Progenitor cell of endocrine pancreas (in vitro differentiated cells): ENCODE measurements at regions not wholly inside any gene's neighbourhood (a gene's known extent, or its start where the extent isn't known, plus 50 kb on each side); places are given as distances from the start of the nearest gene placed in this dataset.

Experiments
- DNase-seq: peaks from one replicate; pipeline ENCODE4 v3.0.0; 2021; ENCODE audit warnings: low spot score; ENCODE audit not compliant: unreplicated experiment
- H3K27ac Mint-ChIP-seq: 2 replicates; pipeline ENCODE4 v1.8.0; 2021; ENCODE audit warnings: mild to moderate bottlenecking, moderate library complexity, mixed read lengths
- H3K27me3 Mint-ChIP-seq: 2 replicates; pipeline ENCODE4 v1.8.0; 2021; ENCODE audit warnings: mixed read lengths
- H3K36me3 Mint-ChIP-seq: 2 replicates; pipeline ENCODE4 v1.8.0; 2022; ENCODE audit warnings: mixed read lengths; ENCODE audit not compliant: insufficient read depth
- H3K4me1 Mint-ChIP-seq: 2 replicates; pipeline ENCODE4 v1.8.0; 2021; ENCODE audit warnings: low read depth, mixed read lengths
- H3K4me3 Mint-ChIP-seq: 2 replicates; pipeline ENCODE4 v1.8.0; 2021; ENCODE audit warnings: low read depth, mild to moderate bottlenecking, moderate library complexity, mixed read lengths
- H3K9me3 Mint-ChIP-seq: 2 replicates; pipeline ENCODE4 v1.8.0; 2021; ENCODE audit warnings: low read depth, mixed read lengths
- TF ChIP-seq, protein P1 (sequence below): fragments of 200-600 bp; sonication (generic); IDR thresholded peaks from one replicate; pipeline ENCODE4 v1.5.0; 2021; ENCODE audit warnings: antibody characterized with exemption, mild to moderate bottlenecking; ENCODE audit not compliant: unreplicated experiment

DNA sequence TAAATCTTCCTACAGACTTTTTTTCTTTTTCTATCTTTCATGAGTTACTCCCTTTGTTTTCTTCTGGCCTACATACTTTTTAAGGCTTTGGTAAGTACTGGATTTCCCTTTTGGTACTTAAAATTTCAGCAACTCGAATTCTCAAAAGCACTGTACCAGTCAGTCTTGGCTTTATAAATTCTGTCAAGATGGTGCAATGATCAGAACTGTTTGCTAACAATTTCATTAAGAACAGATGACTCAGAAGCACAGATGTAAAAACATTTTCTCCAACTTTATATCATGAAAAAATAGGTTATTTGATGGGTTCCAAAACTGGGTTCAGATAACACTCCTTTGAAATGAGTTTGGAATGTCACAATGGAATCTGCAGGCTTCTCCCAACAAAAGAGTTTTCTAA is 1961.8 kb upstream of the FLRT2 start:
- TF ChIP-seq, protein P1, sequence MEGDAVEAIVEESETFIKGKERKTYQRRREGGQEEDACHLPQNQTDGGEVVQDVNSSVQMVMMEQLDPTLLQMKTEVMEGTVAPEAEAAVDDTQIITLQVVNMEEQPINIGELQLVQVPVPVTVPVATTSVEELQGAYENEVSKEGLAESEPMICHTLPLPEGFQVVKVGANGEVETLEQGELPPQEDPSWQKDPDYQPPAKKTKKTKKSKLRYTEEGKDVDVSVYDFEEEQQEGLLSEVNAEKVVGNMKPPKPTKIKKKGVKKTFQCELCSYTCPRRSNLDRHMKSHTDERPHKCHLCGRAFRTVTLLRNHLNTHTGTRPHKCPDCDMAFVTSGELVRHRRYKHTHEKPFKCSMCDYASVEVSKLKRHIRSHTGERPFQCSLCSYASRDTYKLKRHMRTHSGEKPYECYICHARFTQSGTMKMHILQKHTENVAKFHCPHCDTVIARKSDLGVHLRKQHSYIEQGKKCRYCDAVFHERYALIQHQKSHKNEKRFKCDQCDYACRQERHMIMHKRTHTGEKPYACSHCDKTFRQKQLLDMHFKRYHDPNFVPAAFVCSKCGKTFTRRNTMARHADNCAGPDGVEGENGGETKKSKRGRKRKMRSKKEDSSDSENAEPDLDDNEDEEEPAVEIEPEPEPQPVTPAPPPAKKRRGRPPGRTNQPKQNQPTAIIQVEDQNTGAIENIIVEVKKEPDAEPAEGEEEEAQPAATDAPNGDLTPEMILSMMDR = no peak
- H3K36me3 Mint-ChIP-seq = no peaks in the 10 kb centered on the region
- no peaks in the 10 kb centered on the region for H3K27me3 Mint-ChIP-seq
- no peak overlapping the region for H3K4me3 Mint-ChIP-seq
- DNase-seq = no peak
- no peak overlapping the region for H3K27ac Mint-ChIP-seq
- peaks cover 5% of the 10 kb centered on the region for H3K9me3 Mint-ChIP-seq
- H3K4me1 Mint-ChIP-seq = peaks cover 5% of the 10 kb centered on the region

DNA sequence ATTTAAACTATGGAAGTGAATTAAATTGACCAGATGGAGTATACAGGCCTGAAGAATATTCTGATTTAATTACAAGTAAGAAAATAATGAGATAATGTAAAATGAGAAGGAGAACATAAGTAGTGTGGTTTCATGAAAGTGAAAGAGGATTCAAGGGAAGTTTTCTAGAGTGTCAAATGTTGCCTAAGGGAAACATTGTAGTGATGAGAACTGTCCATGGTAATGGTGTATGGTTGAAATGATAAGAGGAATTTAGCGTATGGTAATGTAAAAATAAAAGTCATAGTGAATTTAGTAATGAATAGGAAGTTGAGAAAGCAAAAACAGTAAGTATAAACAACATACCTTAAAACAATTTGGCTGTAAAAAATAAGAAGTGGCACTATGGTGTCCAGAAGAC is 1954.6 kb upstream of the FLRT2 start:
- Mint-ChIP-seq H3K4me1 (peaks cover 5% of the 10 kb centered on the region), H3K9me3 (no peaks in the 10 kb centered on the region), H3K36me3 (no peaks in the 10 kb centered on the region), H3K27me3 (no peaks in the 10 kb centered on the region), H3K27ac (no peak overlapping the region), H3K4me3 (no peak overlapping the region)
- TF ChIP-seq, protein P1 = no peak
- no peak for DNase-seq

DNA sequence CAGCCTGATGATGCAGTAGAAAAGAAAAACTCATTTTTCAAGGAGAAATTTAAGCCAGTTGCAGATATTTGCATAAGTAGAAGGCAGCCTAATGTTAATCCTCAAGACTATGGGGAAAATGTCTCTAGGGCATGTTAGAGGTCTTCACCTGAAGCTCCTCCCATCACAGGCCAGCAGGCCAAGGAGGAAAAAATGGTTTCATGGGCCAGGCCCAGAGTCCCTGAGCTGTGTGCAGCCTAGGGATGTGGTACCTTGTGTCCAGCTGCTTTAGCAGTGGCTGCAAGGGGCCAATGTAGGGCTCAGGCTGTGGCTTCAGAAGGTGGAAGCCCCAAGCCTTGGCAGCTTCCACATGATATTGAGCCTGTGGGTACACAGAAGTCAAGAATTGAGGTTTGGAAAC is 1946.7 kb upstream of the FLRT2 start:
- Mint-ChIP-seq H3K27me3 (no peaks in the 10 kb centered on the region), H3K27ac (no peak overlapping the region), H3K4me1 (no peaks in the 10 kb centered on the region), H3K36me3 (no peaks in the 10 kb centered on the region), H3K4me3 (no peak overlapping the region), H3K9me3 (peaks cover 13% of the 10 kb centered on the region)
- TF ChIP-seq, protein P1 = no peak
- DNase-seq = no peak

DNA sequence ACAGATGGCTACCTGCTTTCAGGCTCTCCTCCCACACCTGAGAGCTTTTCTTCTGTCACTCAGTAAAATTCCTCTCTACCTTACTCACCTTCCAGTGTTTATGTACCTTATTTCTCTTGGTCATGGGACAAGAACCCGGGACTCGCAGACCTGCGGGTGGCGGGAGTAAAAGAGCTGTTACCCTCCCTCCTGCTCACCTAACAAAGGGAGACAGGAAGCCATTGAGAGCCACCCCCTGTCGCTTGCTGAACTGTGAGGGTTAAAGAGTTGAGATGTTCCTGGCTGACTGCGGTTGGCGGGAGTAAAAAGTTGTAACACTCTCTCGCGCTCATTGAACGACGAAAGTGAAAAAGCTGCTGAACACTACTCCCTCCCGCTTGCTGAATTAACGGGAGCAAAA is 1935.1 kb upstream of the FLRT2 start:
- Mint-ChIP-seq H3K4me1 (no peaks in the 10 kb centered on the region), H3K27me3 (no peaks in the 10 kb centered on the region), H3K27ac (no peak overlapping the region), H3K4me3 (no peak overlapping the region), H3K36me3 (no peaks in the 10 kb centered on the region), H3K9me3 (no peaks in the 10 kb centered on the region)
- TF ChIP-seq, protein P1 = no peak
- no peak for DNase-seq

DNA sequence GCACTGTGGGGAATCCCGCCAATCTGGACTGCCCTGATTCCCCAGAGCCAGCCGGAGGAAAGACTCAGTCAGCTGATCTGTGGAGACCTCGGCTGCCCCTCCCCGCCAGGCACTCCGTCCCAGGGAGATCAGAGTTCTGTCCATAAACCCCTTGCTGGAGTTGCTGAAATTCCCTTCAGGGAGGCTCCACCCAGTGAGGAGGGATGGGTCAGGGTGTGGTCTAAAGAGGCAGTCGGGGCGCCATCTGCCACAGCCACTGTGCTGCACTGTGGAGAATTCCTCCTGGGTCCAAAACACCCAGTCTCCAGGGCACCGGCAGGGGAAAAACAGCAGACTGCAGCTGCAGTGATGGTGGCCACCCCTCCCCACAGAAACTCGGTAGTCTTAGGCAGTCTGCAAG is 1922.3 kb upstream of the FLRT2 start:
- no peak overlapping the region for H3K27ac Mint-ChIP-seq
- no peak for DNase-seq

More for the DNA sequence above, 1922.3 kb upstream of the FLRT2 start:
- Mint-ChIP-seq H3K4me1 (no peaks in the 10 kb centered on the region), H3K9me3 (peaks cover 21% of the 10 kb centered on the region), H3K27me3 (no peaks in the 10 kb centered on the region), H3K36me3 (no peaks in the 10 kb centered on the region), H3K4me3 (no peak overlapping the region)
- TF ChIP-seq, protein P1 = no peak
